ENCODE measurements at regions not wholly inside any gene's neighbourhood (a gene's known extent, or its start where the extent isn't known, plus 50 kb on each side); places are given as distances from the start of the nearest gene placed in this dataset.

DNA sequence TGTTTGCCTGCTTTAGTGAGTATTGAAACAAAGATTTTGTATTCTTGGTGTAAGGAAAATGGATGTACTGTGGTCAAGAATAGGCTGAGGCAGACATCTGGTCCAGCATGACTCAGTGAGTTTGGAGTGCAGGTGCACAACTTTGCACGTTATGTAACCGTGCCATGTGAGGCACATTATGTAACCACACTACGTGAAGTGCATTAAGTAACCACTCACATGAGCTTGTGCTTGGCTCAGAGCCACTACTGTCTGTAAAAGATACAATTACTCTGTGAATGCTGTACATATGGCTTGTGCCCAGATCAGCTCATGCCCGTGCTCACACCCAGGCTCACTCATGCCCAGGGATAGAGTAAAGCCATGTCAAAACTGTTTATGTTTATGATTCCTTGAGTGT lies 216.8 kb downstream of the CTH start:
- peak; percentile 1 for DNase-seq (ENCODE audit: low read depth)
- TF ChIP-seq, protein P1, sequence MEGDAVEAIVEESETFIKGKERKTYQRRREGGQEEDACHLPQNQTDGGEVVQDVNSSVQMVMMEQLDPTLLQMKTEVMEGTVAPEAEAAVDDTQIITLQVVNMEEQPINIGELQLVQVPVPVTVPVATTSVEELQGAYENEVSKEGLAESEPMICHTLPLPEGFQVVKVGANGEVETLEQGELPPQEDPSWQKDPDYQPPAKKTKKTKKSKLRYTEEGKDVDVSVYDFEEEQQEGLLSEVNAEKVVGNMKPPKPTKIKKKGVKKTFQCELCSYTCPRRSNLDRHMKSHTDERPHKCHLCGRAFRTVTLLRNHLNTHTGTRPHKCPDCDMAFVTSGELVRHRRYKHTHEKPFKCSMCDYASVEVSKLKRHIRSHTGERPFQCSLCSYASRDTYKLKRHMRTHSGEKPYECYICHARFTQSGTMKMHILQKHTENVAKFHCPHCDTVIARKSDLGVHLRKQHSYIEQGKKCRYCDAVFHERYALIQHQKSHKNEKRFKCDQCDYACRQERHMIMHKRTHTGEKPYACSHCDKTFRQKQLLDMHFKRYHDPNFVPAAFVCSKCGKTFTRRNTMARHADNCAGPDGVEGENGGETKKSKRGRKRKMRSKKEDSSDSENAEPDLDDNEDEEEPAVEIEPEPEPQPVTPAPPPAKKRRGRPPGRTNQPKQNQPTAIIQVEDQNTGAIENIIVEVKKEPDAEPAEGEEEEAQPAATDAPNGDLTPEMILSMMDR (conservative IDR thresholded peaks at IDR 0.05; ENCODE audit: low read depth, low read length): no peak
- no peak overlapping the region for H3K4me3 ChIP-seq (ENCODE audit: low read depth, low read length)

DNA sequence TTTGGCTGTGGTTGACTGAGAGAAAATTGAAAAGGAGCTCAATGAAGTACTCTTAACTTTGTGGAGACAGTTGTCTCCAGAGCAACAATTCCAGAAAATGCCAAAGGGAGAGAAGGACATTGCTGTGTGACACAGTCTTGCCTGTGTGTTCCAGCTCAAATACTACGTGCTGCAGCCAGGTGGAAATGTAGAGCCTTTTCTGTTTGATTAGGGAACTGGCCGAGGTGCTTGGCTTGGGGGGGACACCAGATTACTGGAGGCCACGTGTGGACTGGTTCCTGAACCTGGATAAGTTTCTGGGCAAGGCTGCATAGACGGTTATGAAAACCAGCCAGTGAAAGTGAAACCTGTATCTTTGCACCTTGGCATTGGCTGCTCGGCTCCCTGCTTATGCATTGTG lies 217.9 kb downstream of the CTH start:
- DNase-seq (ENCODE audit: low read depth): no peak

DNA sequence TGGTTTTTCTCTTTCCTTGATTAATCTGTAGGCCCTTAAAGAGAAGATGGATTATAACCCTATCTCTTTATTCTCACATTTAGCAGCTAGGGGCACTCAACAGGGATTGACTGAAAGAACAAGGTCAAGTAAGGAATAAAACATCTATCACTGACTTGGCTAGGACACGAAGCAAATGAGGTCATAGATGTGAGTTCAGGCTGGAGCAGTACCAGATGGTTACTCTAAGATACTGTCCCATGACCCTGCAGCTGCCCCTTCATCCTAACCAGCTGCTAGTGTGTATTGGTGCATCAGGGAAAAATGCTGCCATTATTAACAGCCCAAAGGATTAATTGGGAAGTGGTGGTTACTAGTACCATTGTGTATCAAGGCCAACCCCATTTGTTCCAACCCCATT lies 221.9 kb downstream of the CTH start:
- no peak overlapping the region for H3K4me3 ChIP-seq (ENCODE audit: low read depth, low read length)
- TF ChIP-seq, protein P1 (conservative IDR thresholded peaks at IDR 0.05; ENCODE audit: low read depth, low read length): no peak
- no peak for DNase-seq (ENCODE audit: low read depth)

More for the DNA sequence above, 217.9 kb downstream of the CTH start:
- TF ChIP-seq, protein P1 (conservative IDR thresholded peaks at IDR 0.05; ENCODE audit: low read depth, low read length): no peak
- no peak overlapping the region for H3K4me3 ChIP-seq (ENCODE audit: low read depth, low read length)

DNA sequence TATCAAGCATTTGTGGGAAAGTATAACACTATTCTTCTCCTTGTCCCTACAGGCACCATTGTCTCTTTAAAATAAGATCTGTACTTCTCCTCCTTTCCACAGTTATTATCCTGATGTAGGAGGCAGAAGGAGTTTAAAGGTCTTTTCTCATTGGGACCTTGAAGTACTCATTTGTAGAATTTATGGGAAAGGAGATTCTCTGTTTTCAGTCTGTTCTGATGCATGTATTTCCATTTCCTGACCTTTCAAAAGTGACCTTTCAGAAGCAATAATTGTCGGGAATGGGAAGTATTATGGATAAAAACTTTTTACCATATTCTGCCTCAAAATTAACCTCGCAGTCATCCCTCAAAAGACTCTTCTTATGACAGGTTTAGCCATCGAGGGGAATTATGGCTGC lies 224.8 kb downstream of the CTH start:
- TF ChIP-seq, protein P1 (conservative IDR thresholded peaks at IDR 0.05; ENCODE audit: low read depth, low read length): no peak
- no peak overlapping the region for H3K4me3 ChIP-seq (ENCODE audit: low read depth, low read length)
- DNase-seq (ENCODE audit: low read depth): no peak

DNA sequence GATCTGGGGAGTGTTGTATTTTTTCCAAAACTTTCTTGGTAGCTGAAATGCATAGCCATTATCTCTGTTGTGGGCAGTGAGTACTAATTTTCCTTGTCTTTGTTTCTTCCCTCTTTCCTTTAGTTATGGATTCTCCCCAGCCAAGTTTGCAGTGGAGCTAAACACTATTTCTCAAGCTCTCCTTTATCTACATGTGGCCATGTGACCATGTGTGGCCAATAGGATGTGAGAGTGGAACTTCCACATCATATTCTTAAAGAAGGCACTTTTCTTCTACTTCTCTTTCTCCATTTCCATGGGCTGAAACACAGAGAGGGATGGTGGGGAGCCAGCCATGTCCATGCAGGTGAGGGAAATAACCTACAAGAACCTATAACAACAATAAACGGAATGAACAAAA lies 230.8 kb downstream of the CTH start:
- DNase-seq (ENCODE audit: low read depth): no peak
- TF ChIP-seq, protein P1 (conservative IDR thresholded peaks at IDR 0.05; ENCODE audit: low read depth, low read length): no peak
- no peak overlapping the region for H3K4me3 ChIP-seq (ENCODE audit: low read depth, low read length)

DNA sequence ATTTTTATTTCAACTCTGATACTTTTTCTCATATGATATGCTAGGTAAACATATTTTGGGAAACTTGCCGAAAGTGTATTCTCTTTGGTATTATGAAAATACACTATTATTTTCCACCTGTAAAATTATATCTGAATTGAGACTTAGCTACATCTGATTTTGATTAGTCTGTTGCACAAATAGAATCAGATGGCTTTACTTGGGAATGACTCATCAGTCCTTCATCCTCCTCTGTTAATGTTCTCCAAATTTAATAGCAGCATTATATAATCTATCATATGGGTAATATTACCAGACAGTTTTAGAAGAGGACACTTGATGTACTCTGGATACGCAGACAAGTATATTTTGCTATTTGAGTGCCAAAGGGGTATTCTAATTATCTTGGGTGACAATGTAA lies 245.3 kb downstream of the CTH start:
- TF ChIP-seq, protein P1 (conservative IDR thresholded peaks at IDR 0.05; ENCODE audit: low read depth, low read length): no peak
- no peak for DNase-seq (ENCODE audit: low read depth)
- H3K4me3 ChIP-seq (ENCODE audit: low read depth, low read length): no peak overlapping the region

DNA sequence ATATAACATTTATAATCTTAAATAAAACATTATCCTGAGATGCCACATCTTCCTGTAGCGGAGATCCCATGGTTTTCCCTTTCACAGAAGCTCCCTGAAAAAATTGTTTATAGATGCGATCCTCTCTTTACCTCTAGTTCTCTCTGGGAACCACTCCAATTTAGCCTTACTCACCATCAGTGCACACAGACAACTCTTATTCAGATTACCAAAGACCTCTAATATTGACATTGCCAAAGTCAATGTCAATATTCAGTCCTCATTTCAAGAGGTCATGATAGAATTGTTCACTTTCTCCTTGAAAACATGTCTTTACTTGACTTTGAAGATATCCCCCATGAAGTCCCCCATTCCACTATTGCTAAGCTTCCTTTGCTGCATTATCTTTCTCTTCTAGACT lies 248.8 kb downstream of the CTH start:
- DNase-seq (ENCODE audit: low read depth): no peak
- H3K4me3 ChIP-seq (ENCODE audit: low read depth, low read length): no peak overlapping the region
- TF ChIP-seq, protein P1 (conservative IDR thresholded peaks at IDR 0.05; ENCODE audit: low read depth, low read length): no peak

Measured in choroid plexus epithelial cell (primary cell).